CD4-positive, alpha-beta T cell treated with Interferon alpha-2 for 1 hour (primary cell): ENCODE measurements at regions not wholly inside any gene's neighbourhood (a gene's known extent, or its start where the extent isn't known, plus 50 kb on each side); places are given as distances from the start of the nearest gene placed in this dataset.
"Not testable (repeated sequence)": the region's sequence is repeated elsewhere in the genome, so short reads cannot be mapped to it uniquely, and the experiment has no call there.

ENCODE experiments used
- DNase-seq, 2 donors: peaks; one replicate each; pipeline ENCODE4 v3.0.0-alpha.2; 2020 to 2022

GRCh38 chrX:45630078-45630477, 429.4 kb upstream of the DIPK2B start:
- DNase-seq, result no peak

DNA sequence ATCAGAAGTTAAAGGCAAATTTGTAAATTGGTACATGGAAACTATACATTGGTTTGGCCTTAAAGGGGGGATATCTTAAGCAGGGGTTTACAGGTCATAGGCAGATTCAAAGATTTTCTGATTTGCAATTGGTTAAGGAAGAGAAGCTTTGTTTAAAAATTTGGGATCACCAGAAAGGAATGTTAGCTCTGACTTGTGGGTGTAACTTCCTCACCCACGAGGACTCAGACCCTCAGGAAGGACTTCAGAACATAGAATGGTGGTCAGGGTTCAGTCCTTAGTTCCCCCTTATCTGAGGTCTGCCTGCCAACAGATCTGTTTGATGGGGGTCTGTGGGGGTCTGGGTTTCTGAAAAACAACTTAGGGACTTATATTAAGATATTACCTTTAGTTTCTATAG, 427.4 kb upstream of the DIPK2B start:
- no peak for DNase-seq

DNA sequence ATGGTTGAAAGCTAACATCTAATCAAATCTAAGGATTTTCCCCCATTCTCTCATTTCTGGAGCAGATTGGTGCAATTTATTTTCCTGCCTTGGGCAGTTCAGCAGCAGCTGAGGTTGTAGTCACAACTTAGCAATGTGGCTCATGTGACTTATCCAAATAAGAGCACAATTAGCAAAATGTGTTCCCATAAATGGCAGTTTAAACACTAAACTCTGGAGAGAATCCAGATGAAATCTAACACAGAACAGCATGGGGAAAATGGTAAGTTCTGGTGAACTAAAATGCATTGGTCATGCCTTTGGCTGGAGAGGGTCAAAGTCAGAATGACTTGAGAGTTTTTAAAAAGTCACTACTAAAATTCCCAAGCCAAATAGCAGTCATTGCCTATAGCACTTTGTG, 422.6 kb upstream of the DIPK2B start:
- no peak for DNase-seq

- DNase-seq, result no peak
Measured at GRCh38 chrX:45622538-45622937, 421.9 kb upstream of the DIPK2B start.

- DNase-seq, result no peak
Measured at GRCh38 chrX:45622042-45622423, 421.4 kb upstream of the DIPK2B start.

GRCh38 chrX:45621376-45622041, 420.8 kb upstream of the DIPK2B start:
- DNase-seq, result no peak

DNA sequence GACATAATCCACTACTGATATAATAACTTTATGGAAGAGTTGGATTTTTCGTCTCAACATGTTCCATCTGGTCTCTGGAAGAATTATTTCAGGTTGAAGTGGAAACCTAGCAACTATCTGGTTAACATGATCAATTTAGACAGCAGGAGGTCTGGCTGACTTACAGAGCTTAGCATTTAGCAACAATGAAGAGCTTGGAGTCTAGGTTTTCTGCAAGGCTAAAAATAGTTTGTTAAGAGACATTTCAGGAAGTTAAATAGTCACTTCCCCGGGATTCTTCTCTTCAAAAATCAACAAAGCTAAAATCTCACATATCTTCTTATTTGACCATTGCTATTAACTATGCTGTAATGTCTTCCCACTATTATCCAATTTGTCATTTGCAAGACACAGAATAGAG, 418.6 kb upstream of the DIPK2B start:
- DNase-seq, result no peak

- DNase-seq, result not testable (repeated sequence)
Measured at GRCh38 chrX:45615591-45615990, 414.9 kb upstream of the DIPK2B start.

GRCh38 chrX:45614853-45615252, 414.2 kb upstream of the DIPK2B start:
- DNase-seq, result no peak

DNA sequence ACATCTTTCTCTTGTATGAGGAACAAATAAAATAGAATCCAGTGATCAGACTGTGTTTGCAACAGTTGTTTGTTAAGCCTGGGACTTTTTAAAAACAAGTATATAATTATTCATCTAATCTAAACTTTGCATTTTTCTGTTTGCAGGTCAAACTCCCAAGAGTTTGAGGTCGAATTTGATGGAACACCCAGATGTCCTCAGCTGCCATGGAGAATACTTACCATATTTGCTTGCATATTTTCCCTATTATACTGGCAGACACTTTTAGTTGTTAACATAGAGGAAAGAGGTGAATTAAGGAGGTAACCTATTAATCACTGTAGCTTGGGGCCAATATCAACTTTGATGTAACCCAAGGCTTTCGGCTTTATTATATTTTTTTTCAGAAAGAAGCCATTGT, 401.5 kb upstream of the DIPK2B start:
- DNase-seq, result no peak

DNA sequence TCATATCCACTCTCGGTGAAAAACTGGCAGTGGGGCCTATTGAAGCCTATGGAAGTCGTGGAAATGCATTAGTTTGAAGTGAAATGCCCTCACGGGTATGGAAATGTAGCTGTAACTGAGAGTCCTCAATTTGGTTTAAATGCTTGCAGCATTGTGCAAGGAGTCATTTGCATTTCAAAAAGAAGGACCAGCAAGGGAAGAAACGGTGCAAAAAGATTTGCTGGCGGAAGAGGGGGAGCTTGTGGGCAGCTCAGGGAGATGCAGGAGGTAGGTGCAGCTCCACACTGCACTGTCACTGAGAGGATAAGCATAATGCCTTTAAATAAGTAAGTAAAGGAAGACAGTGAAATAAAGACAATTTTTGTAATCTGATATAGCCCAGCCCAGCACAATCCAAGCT, 400.4 kb upstream of the DIPK2B start:
- no peak for DNase-seq

DNA sequence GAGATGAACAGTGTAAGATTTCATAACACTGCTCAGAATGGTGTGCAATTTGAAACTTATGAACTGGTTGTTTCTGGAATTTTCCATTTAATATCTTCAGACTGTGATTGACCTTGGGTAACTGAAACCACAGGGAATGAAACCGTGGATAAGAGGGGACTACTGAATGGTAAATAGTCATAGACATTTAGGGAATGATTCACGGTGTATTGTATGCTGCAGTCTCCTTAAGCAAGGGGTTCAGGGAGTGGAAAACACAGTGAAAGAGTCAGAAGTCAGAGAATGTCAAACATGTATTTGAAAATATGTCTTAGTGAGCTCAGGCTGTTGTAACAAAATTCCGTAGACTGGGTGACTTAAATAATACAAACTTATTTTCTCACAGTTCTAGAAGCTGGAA, 398.2 kb upstream of the DIPK2B start:
- no peak for DNase-seq

DNA sequence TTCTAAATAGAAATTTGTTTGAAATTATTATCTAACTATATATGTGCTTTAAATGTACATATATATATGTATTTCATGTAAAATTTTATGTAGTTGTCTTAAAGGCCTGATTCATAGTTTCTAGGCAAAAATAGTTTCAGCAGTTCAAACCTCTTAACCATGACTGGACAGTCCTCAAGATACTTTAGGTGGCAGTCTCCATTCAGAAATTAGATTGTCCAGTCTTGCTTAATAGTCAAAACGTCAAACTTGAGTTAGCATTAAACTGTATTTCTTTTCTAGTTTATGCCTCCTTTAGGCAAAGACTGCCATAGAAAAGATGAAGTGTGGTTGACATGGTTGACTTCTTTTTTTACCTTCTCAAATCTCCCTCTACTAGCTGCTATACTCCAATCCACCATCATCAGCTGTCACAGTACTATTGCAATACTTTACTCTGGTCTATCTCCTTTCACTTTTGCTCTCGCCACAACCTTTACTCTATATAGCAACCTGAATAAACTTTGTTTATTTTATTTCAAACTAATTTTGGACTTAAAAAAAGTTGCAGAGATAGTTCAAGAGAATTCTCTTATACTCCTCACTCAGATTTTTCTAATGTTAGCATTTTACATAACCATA, 395.6 kb upstream of the DIPK2B start:
- DNase-seq, result no peak

GRCh38 chrX:45592101-45592500, 391.4 kb upstream of the DIPK2B start:
- DNase-seq, result no peak

DNA sequence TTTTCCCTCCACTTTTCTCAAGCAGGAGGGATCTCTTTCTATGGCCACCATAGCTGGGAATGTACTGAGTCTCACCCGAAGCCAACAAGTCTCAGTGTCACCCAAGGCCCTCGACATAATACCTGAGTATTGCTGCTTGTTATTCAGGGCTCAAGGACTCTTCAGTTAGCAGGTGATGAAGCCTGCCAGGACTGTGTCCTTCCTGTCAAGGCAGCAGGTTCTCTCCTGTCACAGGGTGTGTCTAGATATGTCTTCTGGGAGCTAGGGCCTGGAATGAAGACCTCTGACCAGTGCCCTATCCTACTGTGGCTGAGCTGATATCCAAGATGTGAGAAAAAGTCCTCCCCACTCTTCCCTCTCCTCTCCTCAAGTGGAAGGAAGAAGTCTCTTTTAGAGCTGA, 391.0 kb upstream of the DIPK2B start:
- no peak for DNase-seq

GRCh38 chrX:45584717-45585116, 384.0 kb upstream of the DIPK2B start:
- DNase-seq, result no peak

DNA sequence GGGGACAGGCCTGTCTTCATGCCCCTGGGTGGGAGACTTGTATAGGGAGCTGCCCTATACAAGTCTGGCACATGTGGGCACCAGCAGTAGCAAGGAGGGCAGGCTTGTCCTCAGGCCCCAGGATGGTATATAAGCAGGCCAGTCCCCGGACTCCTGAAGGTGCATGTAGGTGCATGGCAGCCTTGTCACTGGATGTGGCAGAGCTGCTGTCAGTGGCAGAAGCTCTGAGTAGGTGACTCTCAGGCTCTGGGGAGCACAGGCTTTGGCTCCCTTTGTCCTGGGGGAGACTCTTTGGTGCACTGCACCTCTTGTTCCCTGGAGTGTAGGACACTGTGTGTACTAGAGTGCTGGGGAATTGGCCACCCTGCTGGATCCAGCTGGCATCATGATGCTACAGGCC, 376.7 kb upstream of the DIPK2B start:
- DNase-seq, result no peak

GRCh38 chrX:45571453-45571852, 370.8 kb upstream of the DIPK2B start:
- DNase-seq, result no peak

- DNase-seq, result no peak
Measured at GRCh38 chrX:45566456-45566855, 365.8 kb upstream of the DIPK2B start.

GRCh38 chrX:45557387-45557786, 356.7 kb upstream of the DIPK2B start:
- DNase-seq, result no peak

DNA sequence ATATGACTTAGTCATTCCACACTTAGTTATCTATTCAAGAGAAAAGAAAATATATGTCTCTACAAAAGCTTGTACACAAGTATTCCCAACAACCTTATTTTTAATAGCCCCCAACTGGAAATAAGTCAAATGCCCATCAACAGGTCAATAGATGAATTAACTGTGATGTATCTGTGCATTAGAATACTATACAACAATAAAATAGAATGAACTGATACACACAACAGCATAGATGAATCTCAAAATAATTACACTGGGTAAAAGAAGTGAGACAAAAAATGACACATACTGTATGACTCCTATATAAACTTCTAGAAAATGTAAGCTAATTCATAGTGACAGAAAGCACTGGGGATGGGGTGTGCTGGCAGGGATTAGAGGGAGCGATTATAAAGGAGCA, 354.1 kb upstream of the DIPK2B start:
- DNase-seq, result no peak

- no peak for DNase-seq
Measured at GRCh38 chrX:45553417-45553816, 352.7 kb upstream of the DIPK2B start.

- not testable (repeated sequence) for DNase-seq
Measured at GRCh38 chrX:45546697-45547096, 346.0 kb upstream of the DIPK2B start.

- no peak for DNase-seq
Measured at GRCh38 chrX:45540181-45540580, 339.5 kb upstream of the DIPK2B start.

DNA sequence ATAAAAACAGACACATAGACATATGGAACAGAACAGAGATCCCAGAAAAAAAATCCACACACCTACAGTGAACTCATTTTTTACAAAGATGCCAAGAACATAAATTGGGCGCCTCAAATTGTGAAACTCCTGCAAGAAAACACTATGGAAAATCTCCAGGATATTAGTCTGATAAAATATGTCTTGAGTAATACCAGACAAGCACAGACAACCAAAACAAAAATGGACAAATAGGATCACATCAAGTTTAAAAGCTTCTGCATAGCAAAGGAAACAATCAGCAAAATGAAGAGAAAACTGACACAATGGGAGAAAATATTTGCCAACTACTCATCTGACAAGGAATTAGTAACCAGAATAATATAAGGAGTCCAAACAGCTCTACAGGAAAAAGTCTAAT, 337.3 kb upstream of the DIPK2B start:
- DNase-seq, result no peak
